Hippocampal formation (tissue), 2 donors: ENCODE measurements at regions not wholly inside any gene's neighbourhood (a gene's known extent, or its start where the extent isn't known, plus 50 kb on each side); places are given as distances from the start of the nearest gene placed in this dataset.

Experiments
- DNase-seq, 2 donors: peaks; one replicate each; lab custom pipeline; 2025; lab: John Stamatoyannopoulos, UW

DNA sequence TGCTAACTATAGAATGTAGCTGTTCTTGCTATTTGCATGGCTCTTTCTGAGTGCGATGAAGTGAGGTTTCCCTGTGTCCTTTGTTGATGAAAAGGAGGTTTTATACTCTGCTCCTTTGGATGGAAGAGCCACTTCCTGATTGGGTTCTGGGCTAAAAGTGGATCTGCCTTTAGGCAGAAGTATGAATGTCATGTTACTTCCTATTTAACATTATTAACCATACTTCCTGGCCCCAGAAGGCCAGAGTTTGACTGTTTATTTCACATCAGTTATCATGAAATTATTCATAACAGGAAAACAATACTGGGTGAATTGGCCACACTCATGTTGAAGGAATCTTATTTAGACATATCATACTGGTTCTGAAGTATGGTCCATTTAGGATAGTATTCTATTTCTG, 386.2 kb downstream of the PCDH7 start:
- DNase-seq, result no peak

DNA sequence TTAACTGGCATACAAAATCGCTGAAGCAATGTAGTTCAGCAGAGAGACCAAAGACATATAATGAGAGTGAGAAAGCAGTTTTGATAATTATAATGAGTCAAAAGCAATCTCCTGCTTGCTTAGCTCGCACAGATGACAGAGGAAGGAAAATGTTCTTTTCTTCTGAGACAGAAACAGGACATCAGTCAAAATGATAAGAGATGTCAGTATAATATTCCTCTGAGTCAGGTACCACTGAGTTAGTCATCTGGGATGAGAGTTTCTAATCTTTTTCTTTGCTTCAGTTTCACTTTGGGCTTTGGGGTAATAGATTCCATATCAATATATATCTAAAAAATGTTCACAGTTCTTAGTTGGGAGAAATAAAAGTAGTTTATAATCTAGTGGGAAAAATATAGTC, 387.2 kb downstream of the PCDH7 start:
- DNase-seq, result no peak

DNA sequence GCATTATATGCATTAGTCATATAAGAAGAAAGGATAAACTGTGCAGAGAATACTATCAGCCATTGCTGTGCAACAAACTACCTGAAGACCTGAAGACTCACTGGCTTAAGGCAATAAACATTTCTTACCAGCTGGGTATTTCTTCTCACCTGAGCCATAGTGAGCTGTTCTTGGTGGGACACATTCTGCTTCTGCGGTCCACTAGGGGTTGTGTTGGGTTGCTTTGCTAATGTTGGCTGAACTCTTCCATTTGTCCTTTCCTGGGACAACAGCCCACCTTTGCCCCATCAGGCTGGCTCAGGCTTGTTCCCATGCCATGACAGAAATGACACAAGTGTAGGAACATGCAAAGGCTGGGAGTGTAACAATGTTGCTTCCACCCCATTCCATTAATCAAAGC, 388.6 kb downstream of the PCDH7 start:
- no peak for DNase-seq

DNA sequence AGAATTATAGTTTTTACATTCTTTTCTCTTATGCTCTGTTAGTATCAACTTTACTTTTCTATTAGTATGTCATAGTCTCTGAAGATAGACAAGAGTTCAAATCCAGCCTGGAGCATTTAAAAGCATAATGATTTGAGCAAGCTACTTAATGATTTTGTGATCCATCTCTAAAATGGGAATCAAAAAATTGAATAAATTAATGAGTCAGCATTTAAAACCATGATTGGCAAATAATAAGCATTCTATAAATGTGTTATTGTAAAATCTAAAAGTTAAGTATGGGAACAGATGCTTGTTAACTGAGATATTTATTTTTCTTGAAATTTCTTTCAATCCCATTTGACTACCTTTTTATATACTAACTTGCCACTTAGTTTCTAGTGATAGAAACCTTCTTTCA, 391.6 kb downstream of the PCDH7 start:
- no peak for DNase-seq

DNA sequence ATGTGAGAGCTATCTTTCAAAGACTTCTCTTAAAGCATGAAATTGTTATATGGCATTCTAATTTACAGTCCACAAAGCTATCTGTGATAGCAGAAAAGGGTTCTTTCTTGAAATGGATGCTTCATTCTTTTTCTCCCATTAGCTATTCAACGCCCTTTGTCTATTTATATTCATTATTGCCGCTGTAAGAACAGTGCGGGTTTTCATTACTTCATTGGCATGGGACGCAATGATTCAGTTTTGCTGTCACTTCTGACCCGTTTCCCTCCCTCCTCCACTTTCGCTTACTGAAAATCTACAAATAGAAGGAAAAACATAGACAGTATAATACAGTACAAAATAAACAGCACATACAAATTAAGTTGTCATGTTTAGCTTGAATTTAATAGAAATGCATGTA, 394.6 kb downstream of the PCDH7 start:
- DNase-seq, result no peak

DNA sequence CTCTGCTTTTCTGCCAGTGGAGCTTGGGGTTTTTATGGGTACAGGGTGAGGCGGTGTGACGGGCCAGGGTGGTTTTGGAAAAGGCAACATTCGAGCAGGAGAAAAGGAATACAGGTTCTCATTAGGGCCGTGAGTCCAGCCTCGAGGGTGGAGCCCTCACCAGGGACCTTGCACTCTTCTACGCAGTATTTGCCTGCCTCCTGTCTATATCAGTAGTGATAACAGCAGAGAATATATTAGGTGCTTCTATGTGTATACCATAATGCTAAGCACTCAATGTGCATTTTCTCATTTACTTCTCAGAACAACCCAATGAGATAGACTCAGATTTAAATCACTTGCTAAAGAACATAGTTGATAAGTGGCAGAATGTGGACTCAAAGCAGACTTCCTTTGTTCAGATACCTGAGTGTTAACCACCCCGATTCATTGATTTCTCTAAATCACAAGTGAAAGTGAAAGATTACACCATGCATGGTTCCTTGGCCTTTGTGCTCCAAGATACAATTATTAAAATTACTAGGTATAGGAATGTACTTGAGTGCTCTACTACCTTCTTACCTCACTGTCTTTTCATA, 403.9 kb downstream of the PCDH7 start:
- no peak for DNase-seq

DNA sequence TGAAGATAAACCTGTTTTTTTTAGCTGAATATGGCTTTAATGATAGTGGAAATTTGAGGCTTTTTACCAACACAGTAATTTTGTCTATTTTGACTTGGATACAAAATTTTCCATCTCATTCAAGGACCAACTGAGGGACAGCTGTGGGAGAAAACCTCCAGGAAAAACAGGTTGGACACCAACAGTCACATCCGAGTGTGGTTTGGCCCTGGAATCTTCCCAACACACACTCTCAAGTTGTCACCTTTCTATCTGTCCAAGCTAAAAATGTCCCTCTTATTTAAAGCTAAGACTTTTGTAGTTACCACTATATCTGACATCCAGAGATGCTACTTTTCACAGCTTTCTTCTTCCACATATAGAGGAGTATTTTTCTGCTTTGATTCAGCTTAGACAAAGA, 404.9 kb downstream of the PCDH7 start:
- no peak for DNase-seq

DNA sequence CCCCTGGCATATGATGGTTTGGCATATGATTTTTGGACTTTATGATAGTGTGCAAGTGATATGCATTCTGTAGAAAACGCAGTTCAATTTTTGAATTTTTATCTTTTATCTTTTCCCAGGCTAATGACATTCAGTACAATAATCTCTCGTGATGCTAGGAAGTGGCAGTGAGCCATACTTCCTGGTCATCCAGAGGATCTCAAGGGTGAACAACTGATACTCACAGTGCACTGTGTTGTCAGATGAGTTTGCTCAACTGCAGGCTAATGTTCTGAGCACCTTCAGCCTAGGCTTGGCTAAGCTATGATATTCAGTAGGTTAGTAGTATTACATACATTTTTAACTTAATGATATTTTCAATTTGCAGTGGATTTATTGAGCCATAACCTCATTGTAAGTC, 405.3 kb downstream of the PCDH7 start:
- DNase-seq, result no peak

DNA sequence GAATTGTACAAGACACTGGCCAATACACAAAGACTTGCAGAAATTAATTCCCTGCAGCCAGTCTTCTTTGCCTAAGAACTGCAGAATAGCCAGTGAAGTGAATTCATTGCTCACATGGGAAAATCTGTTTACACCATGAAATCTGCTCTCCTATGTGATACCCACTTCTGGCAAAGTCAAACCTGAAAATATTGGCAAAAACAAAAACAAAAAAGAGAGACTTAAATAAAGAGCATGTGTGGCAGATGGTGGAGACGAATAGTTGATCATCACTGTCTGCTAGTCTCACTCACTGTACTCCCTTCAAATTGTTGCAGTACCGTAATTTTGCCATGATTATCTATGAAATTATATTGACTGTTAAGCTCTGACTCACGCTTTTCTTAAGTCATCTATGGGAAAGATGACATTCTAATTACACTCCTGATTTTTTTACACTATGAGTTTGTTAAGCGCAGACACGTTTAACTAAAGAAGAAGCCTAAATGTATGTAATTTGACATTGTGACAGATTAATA, 406.8 kb downstream of the PCDH7 start:
- DNase-seq, result no peak

DNA sequence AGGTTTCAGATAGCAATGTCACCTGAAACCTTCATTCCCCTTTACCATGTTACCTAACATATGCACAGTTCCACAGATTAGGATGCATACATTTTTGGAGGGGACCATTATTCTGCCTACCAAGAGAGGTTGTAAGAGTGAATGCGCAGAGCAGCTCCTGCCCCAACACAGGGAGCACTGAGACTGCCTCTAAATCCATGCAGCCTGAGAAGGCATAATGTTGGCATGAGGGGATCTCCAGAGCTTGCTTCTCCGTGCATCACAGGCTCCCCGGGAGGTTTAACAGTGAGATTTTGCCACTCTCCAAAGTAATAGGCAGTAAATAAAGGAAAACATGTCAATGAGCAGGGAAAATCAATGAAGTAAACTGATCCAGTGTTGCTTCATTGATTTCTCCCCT, 410.8 kb downstream of the PCDH7 start:
- DNase-seq, result no peak

DNA sequence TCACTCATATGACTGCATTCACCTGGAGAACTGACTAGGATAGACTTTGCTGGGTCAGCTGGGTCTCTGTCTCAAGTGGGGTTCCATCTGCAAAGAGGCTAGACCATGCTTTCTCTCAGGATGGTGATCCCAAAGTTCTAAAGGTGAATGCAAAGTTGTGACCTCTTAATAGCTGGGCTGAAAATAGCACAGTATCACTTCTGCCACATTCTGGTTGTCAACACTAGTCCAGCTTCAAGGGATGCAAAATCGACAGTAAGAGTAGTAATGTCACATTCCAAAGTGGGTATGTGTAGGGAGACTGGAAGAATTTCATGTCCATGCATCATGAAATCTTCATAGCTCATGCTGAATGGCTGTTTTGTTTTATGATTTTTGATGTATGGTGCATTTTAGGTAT, 414.6 kb downstream of the PCDH7 start:
- DNase-seq, result no peak

DNA sequence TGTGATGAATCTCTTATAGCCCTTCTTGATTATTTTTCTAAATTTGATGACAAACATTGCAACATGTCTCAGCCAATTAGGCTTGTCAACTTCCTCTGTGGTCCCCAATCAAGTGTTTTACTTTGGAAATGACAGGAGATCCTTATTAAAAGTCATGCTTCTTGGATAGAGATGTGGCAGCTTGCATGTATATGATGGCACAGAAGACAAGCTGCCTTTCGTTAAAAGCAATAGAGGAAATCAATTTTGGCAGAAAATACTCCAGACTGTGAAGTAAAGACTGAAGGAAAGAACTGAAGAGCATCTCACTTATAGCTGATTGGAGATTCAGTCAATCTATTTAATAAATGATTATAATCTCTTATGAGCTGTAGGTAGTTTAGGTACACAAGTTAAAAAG, 419.6 kb downstream of the PCDH7 start:
- no peak for DNase-seq

DNA sequence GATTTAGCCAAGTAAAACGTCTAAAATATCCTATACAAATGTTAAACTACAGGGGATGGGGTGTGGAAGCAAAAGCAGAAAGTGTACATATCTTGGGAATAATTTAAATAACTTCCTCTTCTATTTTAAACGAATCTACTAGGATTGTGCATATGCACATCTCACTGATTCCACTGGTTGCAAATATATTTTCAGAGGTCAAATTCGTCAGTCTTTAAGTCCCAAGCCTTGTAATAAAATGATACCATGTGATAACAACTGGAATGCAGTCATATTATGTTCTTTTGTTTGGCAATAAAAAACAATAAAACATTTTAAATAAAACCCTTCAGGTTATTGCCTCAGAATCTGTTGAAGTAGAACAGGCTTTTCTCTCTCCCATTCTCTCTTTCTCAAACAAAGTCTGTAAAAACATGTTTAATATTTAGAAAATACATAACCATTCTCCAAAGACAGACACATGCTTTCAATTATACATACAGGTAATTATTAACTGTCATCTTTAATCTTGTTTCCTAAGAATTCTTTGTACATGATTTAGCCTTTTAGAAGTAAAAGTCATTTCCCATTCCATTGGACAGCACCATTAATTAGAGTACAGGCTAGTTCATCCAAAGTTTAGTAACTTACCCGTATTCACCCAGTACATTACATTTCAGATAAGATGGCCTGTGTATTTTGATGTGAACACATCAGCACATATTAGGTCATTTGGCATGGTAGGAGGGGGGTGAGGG, 421.1 kb downstream of the PCDH7 start:
- no peak for DNase-seq

DNA sequence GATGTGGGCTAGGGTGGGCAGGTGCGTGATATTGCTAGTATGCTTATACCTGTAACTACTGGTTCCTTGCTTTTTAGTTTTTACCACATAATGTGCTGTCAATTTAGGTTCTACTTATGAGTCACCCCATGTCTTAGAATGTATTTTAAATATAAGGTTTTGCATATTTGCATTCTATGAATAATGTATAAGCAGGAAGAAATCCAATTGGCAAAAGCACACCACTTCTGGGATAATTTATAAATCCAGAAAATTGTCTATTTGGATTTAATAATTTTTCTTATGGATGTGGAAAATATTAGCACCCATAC, 421.6 kb downstream of the PCDH7 start:
- no peak for DNase-seq

DNA sequence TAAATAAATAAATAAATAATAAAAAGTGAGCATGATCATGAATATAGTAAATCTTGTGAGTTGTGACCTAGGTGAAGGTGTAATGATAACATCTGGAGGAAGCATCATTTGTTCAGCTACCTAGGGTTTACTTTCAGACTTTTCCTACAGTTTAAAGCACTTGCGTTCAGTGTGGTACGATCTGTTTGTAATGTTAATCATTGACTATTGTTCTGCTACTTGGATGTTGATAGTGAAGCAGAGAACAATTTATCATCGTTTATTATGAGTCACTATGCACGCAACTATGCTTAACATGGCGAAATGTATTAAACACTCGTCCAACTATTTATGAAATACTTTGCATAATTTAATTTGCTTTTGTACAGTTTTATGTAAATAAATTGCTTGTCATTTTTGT, 426.2 kb downstream of the PCDH7 start:
- DNase-seq, result no peak

DNA sequence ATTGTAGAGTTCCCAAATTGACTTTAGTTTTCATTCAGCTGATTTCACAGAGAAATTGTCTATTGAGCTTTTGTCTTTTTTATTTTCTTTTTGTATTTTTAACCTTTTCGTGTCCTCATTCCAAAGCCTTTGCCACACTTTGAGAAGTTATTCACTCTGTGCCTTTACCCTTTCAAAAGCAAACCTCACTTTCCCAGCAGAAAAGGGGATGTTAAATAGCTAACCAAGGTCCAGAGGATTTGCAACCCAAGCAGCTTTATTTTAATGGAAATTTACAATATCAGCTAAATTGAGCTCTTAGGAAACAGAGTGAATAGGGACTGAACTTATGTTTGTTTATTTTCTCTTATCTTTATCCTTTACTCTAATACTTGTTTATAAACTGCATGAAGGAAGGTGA, 428.8 kb downstream of the PCDH7 start:
- no peak for DNase-seq

DNA sequence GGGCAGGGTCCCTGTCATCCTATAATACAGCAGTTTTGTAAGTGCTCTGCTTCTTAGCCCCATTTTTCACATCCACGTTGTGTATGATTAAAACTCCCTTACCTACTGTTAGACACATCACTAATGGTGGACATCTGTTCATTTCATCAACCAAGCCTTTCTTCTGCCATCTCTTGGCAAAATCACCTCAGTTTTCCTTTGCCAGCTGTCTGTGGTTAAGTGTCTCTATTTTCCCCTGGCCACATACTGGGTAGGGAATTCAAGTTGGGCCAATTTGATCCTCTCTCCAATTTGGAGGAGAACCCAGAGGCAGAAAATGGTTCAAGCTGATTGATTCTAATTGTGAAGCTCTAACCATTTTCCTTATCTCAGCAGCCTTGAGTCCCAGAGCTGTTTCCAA, 436.1 kb downstream of the PCDH7 start:
- no peak for DNase-seq

DNA sequence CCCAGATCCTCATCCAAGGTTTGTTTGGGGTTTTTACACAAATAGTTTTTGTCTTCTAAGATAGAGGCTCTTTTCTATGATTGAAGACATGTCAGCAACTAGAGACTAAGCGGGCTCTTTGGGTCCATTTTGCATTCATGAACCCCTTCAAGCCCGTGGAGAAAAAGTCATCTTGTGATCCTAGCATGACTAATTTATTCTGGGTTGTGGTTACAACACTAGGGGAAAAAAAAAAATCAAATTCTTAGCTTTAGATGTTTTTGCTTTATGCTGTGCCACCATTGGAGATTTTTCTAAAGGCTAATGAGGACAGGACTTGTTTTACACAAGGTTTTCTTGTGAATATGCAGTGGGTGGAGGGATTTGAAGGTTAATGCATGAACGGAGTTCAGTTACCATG, 440.0 kb downstream of the PCDH7 start:
- DNase-seq, result no peak

DNA sequence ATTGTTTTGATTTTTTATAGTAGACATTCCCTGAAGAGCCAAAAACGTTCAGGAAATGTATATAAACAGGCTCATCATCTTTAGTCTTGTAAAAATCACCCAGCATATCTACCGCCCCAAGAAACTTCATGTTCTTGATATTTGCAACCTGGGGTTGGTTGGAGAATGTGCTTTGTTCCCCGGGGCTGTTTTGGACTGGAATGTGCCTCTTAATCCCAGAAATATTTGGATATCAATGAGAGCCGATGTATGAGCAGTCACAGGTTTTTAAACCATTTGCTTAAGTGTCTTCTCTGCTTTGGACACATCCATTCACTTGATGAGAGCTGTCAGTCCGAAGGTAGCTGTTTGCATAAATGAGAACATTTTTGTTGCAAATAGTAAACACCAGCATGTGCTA, 449.7 kb downstream of the PCDH7 start:
- no peak for DNase-seq

DNA sequence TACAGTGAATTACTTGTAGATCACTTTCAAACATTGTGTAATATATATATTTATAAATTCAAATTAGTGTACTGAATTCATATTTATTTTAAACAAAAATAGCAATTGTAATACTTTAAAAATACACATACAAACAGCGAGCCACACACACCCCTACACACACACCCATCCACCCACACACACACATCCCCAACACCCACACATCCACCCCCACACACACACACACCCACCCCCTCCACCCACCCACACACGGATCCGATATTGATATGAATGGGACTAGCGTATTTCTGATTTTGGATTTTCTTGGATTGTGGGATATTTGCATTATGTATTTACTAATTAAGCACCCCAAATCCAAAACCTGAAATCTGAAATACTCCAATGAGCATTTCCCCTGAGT, 451.2 kb downstream of the PCDH7 start:
- DNase-seq, result no peak

DNA sequence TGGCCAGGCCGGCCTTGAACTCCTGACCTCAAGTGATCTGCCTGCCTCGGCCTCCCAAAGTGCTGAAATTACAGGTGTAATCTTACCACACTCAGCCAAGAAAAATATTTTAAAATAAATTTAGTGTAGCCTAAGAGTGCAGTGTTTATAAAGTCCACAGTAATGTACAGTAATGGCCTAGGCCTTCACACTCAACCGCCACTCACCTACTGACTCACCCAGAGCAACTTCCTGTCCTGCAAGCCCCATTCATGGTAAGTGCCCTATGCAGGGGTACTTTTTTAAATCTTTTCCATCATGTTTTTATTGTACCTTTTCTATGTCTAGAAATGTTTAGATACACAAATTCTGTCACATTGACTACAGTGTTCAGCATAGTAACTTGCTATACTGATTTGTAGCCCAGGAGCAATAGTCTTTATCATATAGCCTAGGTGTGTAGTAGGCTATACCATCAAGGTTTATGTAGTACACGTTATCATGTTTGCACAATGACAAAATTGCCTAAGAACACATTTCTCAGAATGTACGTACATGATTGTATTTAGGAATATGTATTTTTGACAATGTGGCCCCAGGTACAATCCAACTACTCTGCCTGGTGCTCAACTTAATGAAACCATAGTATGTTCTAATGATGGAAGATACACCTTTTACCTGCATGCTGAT, 455.2 kb downstream of the PCDH7 start:
- no peak for DNase-seq

DNA sequence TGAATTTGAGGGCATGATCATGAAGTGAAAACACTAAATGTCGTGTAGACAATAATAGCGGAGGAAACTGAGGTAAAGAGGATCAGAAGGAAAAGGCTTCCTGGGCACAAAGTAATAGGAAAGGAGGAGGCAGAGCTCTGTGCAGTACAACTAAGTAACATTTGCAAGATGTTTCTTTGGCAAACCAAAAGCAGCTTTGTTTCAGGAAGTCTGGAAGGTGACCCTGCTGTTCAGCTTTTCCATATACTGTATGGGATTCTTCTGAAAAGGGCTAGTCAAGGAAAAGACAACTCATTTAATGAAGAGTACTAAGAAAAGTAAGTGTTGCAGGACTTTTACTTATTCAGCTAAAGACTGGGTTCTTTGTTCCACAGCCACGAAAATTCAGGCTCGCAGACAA, 463.1 kb downstream of the PCDH7 start:
- DNase-seq, result no peak

DNA sequence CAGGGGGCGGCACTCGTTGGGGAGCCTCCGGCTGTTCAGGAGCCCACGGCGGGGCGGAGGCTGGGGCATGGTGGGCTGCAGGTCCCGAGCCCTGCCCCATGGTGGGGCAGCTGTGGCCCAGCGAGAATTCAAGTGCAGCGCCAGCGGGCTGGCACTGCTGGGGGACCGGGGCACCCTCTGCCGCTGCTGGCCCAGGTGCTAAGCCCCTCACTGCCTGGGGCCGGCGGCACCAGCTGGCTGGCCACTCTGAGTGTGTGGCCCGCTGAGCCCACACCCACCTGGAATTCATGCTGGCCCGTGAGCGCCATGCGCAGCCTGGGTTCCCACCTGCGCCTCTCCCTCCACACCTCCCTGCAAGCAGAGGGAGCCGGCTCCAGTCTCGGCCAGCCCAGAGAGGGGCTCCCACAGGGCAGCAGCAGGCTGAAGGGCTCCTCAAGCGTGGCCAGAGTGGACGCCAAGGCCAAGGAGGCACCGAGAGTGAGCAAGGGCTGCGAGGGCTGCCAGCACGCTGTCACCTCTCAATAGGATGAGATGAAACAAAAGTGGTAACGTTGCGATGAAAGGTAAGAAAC, 464.9 kb downstream of the PCDH7 start:
- no peak for DNase-seq
